ENCODE measurements at regions not wholly inside any gene's neighbourhood (a gene's known extent, or its start where the extent isn't known, plus 50 kb on each side); places are given as distances from the start of the nearest gene placed in this dataset.

DNA sequence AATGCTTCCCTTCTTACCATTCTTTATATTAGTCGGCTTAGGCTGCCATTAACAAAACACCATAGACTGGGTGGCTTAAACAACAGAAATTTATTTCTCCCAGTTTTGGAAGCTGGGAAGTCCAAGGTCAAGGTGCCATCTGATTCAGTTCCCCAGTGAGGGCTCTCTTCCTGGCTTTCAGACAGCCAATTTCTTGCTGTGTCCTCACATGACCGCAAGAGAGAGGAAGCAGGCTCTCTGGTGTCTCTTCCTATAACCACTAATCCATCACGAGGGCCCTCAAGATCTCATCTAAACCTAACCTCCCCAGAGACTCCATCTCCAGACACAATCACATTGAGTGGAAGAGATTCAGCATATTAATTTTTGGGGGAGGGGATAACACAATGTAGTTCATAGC, 193.0 kb upstream of the SGK1 start:
- TF ChIP-seq POLR2A (IDR thresholded peaks at IDR 0.05) (no peak), POLR2AphosphoS5 (IDR thresholded peaks at IDR 0.05) (no peak), EP300 (IDR thresholded peaks at IDR 0.05) (no peak)
- TF ChIP-seq, protein P1, sequence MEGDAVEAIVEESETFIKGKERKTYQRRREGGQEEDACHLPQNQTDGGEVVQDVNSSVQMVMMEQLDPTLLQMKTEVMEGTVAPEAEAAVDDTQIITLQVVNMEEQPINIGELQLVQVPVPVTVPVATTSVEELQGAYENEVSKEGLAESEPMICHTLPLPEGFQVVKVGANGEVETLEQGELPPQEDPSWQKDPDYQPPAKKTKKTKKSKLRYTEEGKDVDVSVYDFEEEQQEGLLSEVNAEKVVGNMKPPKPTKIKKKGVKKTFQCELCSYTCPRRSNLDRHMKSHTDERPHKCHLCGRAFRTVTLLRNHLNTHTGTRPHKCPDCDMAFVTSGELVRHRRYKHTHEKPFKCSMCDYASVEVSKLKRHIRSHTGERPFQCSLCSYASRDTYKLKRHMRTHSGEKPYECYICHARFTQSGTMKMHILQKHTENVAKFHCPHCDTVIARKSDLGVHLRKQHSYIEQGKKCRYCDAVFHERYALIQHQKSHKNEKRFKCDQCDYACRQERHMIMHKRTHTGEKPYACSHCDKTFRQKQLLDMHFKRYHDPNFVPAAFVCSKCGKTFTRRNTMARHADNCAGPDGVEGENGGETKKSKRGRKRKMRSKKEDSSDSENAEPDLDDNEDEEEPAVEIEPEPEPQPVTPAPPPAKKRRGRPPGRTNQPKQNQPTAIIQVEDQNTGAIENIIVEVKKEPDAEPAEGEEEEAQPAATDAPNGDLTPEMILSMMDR (IDR thresholded peaks at IDR 0.05), result no peak

Data from suprapubic skin (tissue), 4 donors.